K562 (cell line): ENCODE measurements at regions not wholly inside any gene's neighbourhood (a gene's known extent, or its start where the extent isn't known, plus 50 kb on each side); places are given as distances from the start of the nearest gene placed in this dataset.

Experiments used
- CXXC5 ChIP-seq: fragments of 250-450 bp; sonication (Bioruptor Pico); IDR thresholded peaks from 2 replicates; pipeline ENCODE4 v1.8.0; 2022; ENCODE audit warnings: inconsistent platforms, mild to moderate bottlenecking, moderate library complexity
- EZH2 ChIP-seq: IDR thresholded peaks from 2 replicates; pipeline ENCODE4 v1.6.1; 2012; ENCODE audit warnings: low read depth, mild to moderate bottlenecking, inconsistent platforms, low read length, borderline replicate concordance
- HCFC1 ChIP-seq: IDR thresholded peaks from 2 replicates; pipeline ENCODE4 v1.6.1; 2012; ENCODE audit warnings: low read depth, low read length, improper control_type of control experiment
- NR3C1 ChIP-seq: sonication (generic); formaldehyde crosslinking; IDR thresholded peaks from 2 replicates; pipeline ENCODE4 v1.8.1; 2022; ENCODE audit warnings: missing genetic modification reagents
- POLR2AphosphoS5 ChIP-seq: IDR thresholded peaks from 2 replicates; pipeline ENCODE4 v1.6.1; 2011; ENCODE audit warnings: mild to moderate bottlenecking, low read depth, low read length, moderate library complexity; ENCODE audit not compliant: control insufficient read depth, insufficient read depth
- SPI1 ChIP-seq: IDR thresholded peaks from 2 replicates; pipeline ENCODE4 v1.6.1; 2011; ENCODE audit warnings: low read depth, low read length, control low read depth, borderline replicate concordance
- STAT5B ChIP-seq: fragments of 250-450 bp; sonication (Bioruptor Pico); IDR thresholded peaks from 2 replicates; pipeline ENCODE4 v1.8.0; 2021; ENCODE audit warnings: mild to moderate bottlenecking, inconsistent platforms
- TF ChIP-seq, protein P1 (sequence below), 3 experiments: IDR thresholded peaks in 2 of 3; conservative IDR thresholded peaks in 1 of 3; 2 replicates each; pipeline ENCODE4 v1.5.1; 2011 to 2012; ENCODE audit warnings: low read length in 3 of 3, mild to moderate bottlenecking in 3 of 3, control low read depth in 2 of 3, improper control_type of control experiment in 1 of 3, inconsistent platforms in 1 of 3, low read depth in 1 of 3, mixed read lengths in 1 of 3, moderate library complexity in 1 of 3; ENCODE audit not compliant: insufficient read depth in 2 of 3
- TF ChIP-seq, protein P2 (sequence below): sonication (generic); formaldehyde crosslinking; IDR thresholded peaks from 2 replicates; pipeline ENCODE4 v1.9.0; 2022; ENCODE audit warnings: mild to moderate bottlenecking, missing genetic modification reagents
- TF ChIP-seq, protein P3 (sequence below): fragments of 250-450 bp; sonication (Bioruptor Pico); IDR thresholded peaks from 2 replicates; pipeline ENCODE4 v1.9.0; 2021; ENCODE audit warnings: mild to moderate bottlenecking

DNA sequence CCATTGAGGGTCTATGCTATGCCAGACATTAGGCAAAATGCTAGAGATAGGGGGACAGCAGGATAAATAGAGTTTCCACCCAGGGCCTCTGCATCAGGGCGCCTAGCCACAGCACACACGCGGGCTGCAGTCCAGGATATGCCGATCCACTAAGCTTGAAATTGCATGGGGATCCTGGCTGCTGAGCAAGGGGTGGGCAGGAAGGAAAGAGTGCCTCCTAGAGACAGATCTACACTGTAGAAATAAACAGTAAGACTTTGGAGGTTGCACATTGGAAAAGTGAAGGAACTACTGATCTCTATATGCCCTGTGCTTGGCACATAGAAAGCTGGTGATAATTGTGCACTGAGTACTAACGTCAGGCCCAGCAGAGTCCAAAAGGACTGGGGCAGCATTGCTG is 411.1 kb downstream of the PRDM2 start:
- TF ChIP-seq, protein P1, sequence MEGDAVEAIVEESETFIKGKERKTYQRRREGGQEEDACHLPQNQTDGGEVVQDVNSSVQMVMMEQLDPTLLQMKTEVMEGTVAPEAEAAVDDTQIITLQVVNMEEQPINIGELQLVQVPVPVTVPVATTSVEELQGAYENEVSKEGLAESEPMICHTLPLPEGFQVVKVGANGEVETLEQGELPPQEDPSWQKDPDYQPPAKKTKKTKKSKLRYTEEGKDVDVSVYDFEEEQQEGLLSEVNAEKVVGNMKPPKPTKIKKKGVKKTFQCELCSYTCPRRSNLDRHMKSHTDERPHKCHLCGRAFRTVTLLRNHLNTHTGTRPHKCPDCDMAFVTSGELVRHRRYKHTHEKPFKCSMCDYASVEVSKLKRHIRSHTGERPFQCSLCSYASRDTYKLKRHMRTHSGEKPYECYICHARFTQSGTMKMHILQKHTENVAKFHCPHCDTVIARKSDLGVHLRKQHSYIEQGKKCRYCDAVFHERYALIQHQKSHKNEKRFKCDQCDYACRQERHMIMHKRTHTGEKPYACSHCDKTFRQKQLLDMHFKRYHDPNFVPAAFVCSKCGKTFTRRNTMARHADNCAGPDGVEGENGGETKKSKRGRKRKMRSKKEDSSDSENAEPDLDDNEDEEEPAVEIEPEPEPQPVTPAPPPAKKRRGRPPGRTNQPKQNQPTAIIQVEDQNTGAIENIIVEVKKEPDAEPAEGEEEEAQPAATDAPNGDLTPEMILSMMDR (IDR thresholded peaks at IDR 0.05 in 2 of 3, conservative IDR thresholded peaks at IDR 0.05 in 1 of 3; ENCODE audit: insufficient read depth in 2 of 3, low read depth in 1 of 3, low read length in 3 of 3) = peak in 1 of 3 experiments; percentile 17; a peak in 1 of 6 replicates
- no peak for TF ChIP-seq EZH2
- no peak for TF ChIP-seq STAT5B (CRISPR knock-in tag)
- no peak for TF ChIP-seq POLR2AphosphoS5
- TF ChIP-seq CXXC5 (CRISPR knock-in tag) = no peak
- TF ChIP-seq, protein P2, sequence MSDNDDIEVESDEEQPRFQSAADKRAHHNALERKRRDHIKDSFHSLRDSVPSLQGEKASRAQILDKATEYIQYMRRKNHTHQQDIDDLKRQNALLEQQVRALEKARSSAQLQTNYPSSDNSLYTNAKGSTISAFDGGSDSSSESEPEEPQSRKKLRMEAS (CRISPR knock-in tag) = no peak
- TF ChIP-seq NR3C1 (CRISPR knock-in tag) = no peak
- TF ChIP-seq, protein P3, sequence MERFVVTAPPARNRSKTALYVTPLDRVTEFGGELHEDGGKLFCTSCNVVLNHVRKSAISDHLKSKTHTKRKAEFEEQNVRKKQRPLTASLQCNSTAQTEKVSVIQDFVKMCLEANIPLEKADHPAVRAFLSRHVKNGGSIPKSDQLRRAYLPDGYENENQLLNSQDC = no peak
- no peak for TF ChIP-seq SPI1
- no peak for TF ChIP-seq HCFC1
